ENCODE measurements at regions not wholly inside any gene's neighbourhood (a gene's known extent, or its start where the extent isn't known, plus 50 kb on each side); places are given as distances from the start of the nearest gene placed in this dataset.
"Not testable (repeated sequence)": the region's sequence is repeated elsewhere in the genome, so short reads cannot be mapped to it uniquely, and the experiment has no call there.

- DNase-seq (ENCODE audit: low read depth in 3 of 3, low spot score in 2 of 3), result no peak
Measured at GRCh38 chr11:103709371-103709770, 327.1 kb upstream of the DDI1 start.

- no peak for DNase-seq (ENCODE audit: low read depth in 3 of 3, low spot score in 2 of 3)
Measured at GRCh38 chr11:103714246-103714645, 322.2 kb upstream of the DDI1 start.

- DNase-seq (ENCODE audit: low read depth in 3 of 3, low spot score in 2 of 3), result no peak
Measured at GRCh38 chr11:103716363-103716762, 320.1 kb upstream of the DDI1 start.

DNA sequence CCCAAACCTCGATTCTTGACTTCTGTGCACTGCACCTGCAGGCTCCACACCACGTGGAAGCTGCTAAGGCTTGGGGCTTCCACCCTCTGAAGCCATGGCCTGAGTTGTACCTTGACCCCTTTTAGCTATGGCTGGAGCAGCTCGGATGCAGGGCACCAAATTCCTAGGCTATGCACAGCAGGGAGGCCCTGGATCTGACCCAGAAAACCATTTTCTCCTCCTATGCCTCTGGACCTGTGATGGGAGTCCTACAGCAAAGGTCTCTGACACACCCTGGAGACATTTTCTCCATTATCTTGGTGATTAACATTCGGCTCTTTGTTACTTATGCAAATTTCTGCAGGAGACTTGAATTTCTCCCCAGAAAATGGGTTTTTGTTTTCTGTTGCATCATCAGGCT, 309.2 kb upstream of the DDI1 start:
- no peak for DNase-seq (ENCODE audit: low read depth in 3 of 3, low spot score in 2 of 3)

- DNase-seq (ENCODE audit: low read depth in 3 of 3, low spot score in 2 of 3), result no peak
Measured at GRCh38 chr11:103729617-103730016, 306.8 kb upstream of the DDI1 start.

GRCh38 chr11:103730131-103730940, 306.1 kb upstream of the DDI1 start:
- no peak for DNase-seq (ENCODE audit: low read depth in 3 of 3, low spot score in 2 of 3)

DNA sequence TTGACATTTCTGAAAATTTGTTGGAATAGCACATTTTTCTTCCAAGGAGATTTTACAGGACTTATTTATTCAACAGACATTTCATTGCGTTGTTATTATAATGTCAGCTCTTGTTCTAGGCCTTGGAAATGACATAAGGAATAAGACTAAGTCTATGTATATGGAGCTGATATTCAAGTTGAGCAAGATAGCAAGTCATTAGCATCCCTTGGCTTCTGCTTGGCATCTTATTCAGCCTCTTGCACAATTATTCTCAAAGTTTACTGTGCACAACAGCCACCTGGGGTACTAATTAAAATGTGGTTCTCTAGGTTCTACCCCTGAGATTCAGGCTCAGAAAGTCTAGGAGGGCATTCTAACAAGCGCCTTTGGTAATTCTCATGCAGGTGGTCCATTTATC, 304.8 kb upstream of the DDI1 start:
- DNase-seq (ENCODE audit: low read depth in 3 of 3, low spot score in 2 of 3), result no peak

GRCh38 chr11:103733889-103734288, 302.6 kb upstream of the DDI1 start:
- no peak for DNase-seq (ENCODE audit: low read depth in 3 of 3, low spot score in 2 of 3)

GRCh38 chr11:103735497-103736032, 300.9 kb upstream of the DDI1 start:
- DNase-seq (ENCODE audit: low read depth in 3 of 3, low spot score in 2 of 3), result no peak

- DNase-seq (ENCODE audit: low read depth in 3 of 3, low spot score in 2 of 3), result no peak
Measured at GRCh38 chr11:103736315-103737036, 300.0 kb upstream of the DDI1 start.

GRCh38 chr11:103737037-103737622, 299.3 kb upstream of the DDI1 start:
- DNase-seq (ENCODE audit: low read depth in 3 of 3, low spot score in 2 of 3), result no peak

GRCh38 chr11:103737747-103738146, 298.7 kb upstream of the DDI1 start:
- DNase-seq (ENCODE audit: low read depth in 3 of 3, low spot score in 2 of 3), result no peak

DNA sequence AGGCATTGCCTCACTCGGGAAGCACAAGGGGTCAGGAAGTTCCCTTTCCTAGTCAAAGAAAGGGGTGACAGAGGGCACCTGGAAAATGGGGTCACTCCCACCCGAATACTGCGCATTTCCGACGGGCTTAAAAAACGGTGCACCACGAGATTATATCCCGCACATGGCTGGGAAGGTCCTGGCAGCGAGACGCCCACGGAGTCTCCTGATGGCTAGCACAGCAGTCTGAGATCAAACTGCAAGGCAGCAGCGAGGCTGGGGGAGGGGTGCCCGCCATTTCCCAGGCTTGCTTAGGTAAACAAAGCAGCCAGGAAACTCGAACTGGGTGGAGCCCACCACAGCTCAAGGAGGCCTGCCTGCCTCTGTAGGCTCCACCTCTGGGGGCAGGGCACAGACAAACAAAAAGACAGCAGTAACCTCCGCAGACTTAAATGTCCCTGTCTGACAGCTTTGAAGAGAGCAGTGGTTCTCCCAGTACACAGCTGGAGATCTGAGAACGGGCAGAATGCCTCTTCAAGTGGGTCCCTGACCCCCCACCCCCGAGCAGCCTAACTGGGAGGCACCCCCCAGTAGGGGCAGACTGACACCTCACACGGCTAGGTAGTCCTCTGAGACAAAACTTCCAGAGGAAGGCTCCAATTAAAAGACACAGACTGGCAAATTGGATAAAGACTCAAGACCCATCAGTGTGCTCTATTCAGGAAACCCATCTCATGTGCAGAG, 297.2 kb upstream of the DDI1 start:
- not testable (repeated sequence) for DNase-seq (ENCODE audit: low read depth in 3 of 3, low spot score in 2 of 3)

- no peak for DNase-seq (ENCODE audit: low read depth in 3 of 3, low spot score in 2 of 3)
Measured at GRCh38 chr11:103744496-103745153, 291.8 kb upstream of the DDI1 start.

DNA sequence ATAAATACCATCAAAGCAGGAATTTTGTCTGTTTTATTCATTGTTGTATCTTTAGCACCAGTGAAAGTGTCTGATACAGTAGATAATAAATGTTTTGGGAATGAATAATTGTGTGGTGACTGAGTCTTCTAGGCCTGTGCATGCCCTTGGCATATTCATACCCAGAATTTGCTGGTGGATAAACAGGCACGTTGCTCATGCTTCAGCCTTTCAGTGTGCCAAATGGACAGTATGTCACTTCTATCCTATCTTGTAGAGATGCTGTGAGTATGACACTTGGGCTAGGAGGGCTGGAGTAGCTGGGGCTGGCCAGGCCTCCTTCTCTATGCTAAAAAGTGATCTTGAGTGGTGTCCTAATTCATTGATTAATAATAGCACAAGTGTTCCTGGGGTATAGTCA, 287.3 kb upstream of the DDI1 start:
- DNase-seq (ENCODE audit: low read depth in 3 of 3, low spot score in 2 of 3), result no peak

DNA sequence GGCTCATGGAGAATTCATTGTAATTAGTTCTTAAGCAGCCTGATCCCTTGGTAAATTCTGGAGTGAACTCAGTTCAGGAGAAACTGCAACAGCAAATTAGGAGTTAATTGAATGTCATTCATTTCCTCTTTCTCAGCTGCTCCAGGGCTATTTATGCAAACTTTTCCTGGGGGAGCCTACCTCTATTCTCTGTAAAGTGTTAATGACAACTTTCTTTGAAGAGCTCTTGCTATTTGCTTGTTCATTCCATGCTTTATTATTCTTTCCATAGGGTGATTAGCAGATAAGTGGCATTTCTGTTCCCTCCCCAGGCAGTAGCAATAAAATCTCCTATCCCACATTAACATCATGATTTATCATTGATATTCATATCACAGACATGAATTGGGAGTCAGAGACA, 267.6 kb upstream of the DDI1 start:
- DNase-seq (ENCODE audit: low read depth in 3 of 3, low spot score in 2 of 3), result no peak

DNA sequence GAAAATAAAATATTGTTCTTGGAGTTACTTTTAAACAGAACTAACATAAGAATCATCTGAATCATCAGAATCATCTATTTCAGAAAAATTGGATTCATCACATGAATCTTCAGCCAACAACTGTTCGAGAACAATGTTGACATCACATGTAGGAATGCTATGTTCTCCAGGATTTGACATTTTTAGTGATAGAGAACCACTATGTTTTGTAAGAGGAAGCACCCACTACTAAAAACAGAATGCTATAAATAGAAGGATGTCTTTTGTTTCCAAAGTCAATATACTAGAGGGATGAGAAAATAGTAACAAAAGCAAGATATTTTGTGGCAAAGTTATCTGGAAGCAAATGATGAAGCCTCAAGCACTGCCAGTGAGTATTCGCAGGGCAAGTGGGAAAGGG, 263.4 kb upstream of the DDI1 start:
- DNase-seq (ENCODE audit: low read depth in 3 of 3, low spot score in 2 of 3), result no peak

DNA sequence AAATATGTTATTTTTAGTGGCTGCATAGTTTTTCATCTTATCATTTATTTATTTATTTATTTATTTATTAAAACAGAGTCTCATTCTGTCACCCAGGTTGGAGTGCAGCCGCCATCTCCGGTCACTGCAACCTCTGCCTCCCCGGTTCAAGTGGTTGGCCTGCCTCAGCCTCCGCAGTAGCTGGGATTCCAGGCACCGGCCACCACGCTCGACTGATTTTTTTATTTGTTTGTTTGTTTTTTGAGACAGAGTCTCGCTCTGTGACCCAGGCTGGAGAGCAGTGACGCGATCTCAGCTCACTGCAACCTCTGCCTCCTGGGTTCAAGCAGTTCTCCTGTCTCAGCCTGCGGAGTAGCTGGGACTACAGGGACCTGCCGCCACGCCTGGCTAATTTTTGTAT, 262.9 kb upstream of the DDI1 start:
- DNase-seq (ENCODE audit: low read depth in 3 of 3, low spot score in 2 of 3), result no peak

GRCh38 chr11:103779054-103779453, 257.4 kb upstream of the DDI1 start:
- no peak for DNase-seq (ENCODE audit: low read depth in 3 of 3, low spot score in 2 of 3)

GRCh38 chr11:103789952-103790351, 246.5 kb upstream of the DDI1 start:
- DNase-seq (ENCODE audit: low read depth in 3 of 3, low spot score in 2 of 3), result no peak
